HG02943 (cell line): ENCODE measurements at regions not wholly inside any gene's neighbourhood (a gene's known extent, or its start where the extent isn't known, plus 50 kb on each side); places are given as distances from the start of the nearest gene placed in this dataset.

Source experiments
- ATAC-seq: cut with Tn5 transposase; IDR thresholded peaks from one replicate; pipeline ENCODE4 v1.9.1; 2021; ENCODE audit warnings: mild to moderate bottlenecking, low read depth, moderate library complexity; ENCODE audit not compliant: unreplicated experiment

GRCh38 chr9:103992938-103993579 lies 101.0 kb upstream of the SMC2 start:
- ATAC-seq = no peak

- ATAC-seq = no peak
Observed at GRCh38 chr9:103997856-103998370, 96.2 kb upstream of the SMC2 start.

- ATAC-seq = no peak
Observed at GRCh38 chr9:103999375-104000062, 94.6 kb upstream of the SMC2 start.

- ATAC-seq = no peak
Observed at GRCh38 chr9:104009826-104010225, 84.3 kb upstream of the SMC2 start.

GRCh38 chr9:104022083-104022482 lies 72.0 kb upstream of the SMC2 start:
- ATAC-seq = no peak

GRCh38 chr9:104025104-104025503 lies 69.0 kb upstream of the SMC2 start:
- no peak for ATAC-seq

- ATAC-seq = no peak
Observed at GRCh38 chr9:104025945-104026344, 68.2 kb upstream of the SMC2 start.

GRCh38 chr9:104027295-104027694 lies 66.8 kb upstream of the SMC2 start:
- ATAC-seq = no peak

- ATAC-seq = no peak
Observed at GRCh38 chr9:104028827-104029226, 65.3 kb upstream of the SMC2 start.
